Lower lobe of right lung (tissue), 2 donors: ENCODE measurements at regions not wholly inside any gene's neighbourhood (a gene's known extent, or its start where the extent isn't known, plus 50 kb on each side); places are given as distances from the start of the nearest gene placed in this dataset.

Experiments used
- ATAC-seq, 2 donors: fragments of 200-7000 bp; cut with Tn5 transposase; one replicate each; pipeline ENCODE4 v1.9.1; 2020 to 2022; ENCODE audit warnings: mild to moderate bottlenecking in 2 of 2, moderate library complexity in 2 of 2
- DNase-seq: peaks from one replicate; pipeline ENCODE4 v3.0.0-alpha.2; 2020
- H3K27ac ChIP-seq: fragments of 200-600 bp; one replicate; pipeline ENCODE4 v1.8.0; 2022
- H3K27me3 ChIP-seq: fragments of 200-600 bp; one replicate; pipeline ENCODE4 v1.8.0; 2022; ENCODE audit warnings: low read depth
- H3K36me3 ChIP-seq: fragments of 200-600 bp; one replicate; pipeline ENCODE4 v1.8.0; 2022; ENCODE audit warnings: mild to moderate bottlenecking
- H3K4me1 ChIP-seq: fragments of 200-600 bp; one replicate; pipeline ENCODE4 v1.8.0; 2022
- H3K4me3 ChIP-seq: fragments of 200-600 bp; one replicate; pipeline ENCODE4 v1.8.0; 2022; ENCODE audit warnings: mild to moderate bottlenecking
- H3K9me3 ChIP-seq: fragments of 200-600 bp; one replicate; pipeline ENCODE4 v1.8.0; 2022
- intact Hi-C: fragments of 100-400 bp; cut with DNase I; formaldehyde crosslinking; loops from one replicate; pipeline ENCODE4 v1.11.0; 2022
- TF ChIP-seq, protein P1 (sequence below): fragments of 200-600 bp; IDR thresholded peaks from one replicate; pipeline ENCODE4 v1.8.0; 2022; ENCODE audit warnings: antibody characterized with exemption, mild to moderate bottlenecking
- donor health status: DM: no; HTN: yes; CAD: no; lungs with severe emphysema.

DNA sequence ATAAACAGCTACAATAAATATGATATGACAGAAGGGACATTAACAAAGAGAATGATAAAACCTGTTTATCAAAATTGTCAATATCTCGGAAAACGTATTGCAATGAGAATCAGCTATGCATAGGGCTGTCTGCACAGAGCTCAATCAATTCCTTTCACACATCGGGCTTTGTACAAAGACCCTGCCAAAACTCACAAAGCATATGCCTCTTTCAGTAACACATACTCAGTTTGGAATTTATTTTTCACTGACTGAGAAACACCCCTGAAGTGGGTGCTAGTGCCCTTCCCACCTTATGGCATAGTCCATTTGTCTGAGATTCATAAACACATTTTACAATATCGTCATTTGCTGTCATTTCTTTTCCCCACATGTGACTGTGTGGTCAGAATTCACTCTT is 815.8 kb upstream of the FAM98A start:
- DNase-seq (no peak), ATAC-seq (no peak)
- H3K36me3 ChIP-seq: no peaks in the 10 kb centered on the region
- no peak overlapping the region for H3K27ac ChIP-seq
- H3K27me3 ChIP-seq: no peaks in the 10 kb centered on the region
- H3K4me3 ChIP-seq: no peak overlapping the region
- no peaks in the 10 kb centered on the region for H3K9me3 ChIP-seq
- no peaks in the 10 kb centered on the region for H3K4me1 ChIP-seq
- intact Hi-C loops: no loop called here
- TF ChIP-seq, protein P1, sequence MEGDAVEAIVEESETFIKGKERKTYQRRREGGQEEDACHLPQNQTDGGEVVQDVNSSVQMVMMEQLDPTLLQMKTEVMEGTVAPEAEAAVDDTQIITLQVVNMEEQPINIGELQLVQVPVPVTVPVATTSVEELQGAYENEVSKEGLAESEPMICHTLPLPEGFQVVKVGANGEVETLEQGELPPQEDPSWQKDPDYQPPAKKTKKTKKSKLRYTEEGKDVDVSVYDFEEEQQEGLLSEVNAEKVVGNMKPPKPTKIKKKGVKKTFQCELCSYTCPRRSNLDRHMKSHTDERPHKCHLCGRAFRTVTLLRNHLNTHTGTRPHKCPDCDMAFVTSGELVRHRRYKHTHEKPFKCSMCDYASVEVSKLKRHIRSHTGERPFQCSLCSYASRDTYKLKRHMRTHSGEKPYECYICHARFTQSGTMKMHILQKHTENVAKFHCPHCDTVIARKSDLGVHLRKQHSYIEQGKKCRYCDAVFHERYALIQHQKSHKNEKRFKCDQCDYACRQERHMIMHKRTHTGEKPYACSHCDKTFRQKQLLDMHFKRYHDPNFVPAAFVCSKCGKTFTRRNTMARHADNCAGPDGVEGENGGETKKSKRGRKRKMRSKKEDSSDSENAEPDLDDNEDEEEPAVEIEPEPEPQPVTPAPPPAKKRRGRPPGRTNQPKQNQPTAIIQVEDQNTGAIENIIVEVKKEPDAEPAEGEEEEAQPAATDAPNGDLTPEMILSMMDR: no peak

DNA sequence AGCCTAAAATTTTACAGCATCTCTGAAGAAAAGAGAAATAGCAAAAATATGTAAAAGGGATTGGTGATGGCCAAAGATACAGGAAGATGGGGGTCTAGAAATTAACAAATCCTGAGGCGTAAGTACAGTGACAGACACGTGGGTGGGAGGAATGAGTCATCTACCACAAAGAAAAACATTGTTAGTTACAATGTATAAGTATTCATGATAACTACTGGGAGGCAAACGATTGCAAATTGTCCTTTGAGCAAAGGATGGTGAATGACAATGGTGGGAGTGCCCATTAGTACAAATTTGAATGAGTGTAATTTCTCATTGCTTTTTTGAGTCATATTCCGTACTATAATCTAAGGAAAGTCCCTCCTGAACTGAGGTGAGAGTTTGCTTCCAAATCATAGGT is 809.0 kb upstream of the FAM98A start:
- no peaks in the 10 kb centered on the region for H3K4me1 ChIP-seq
- no peaks in the 10 kb centered on the region for H3K36me3 ChIP-seq
- TF ChIP-seq, protein P1: no peak
- intact Hi-C loops: no loop called here
- H3K27ac ChIP-seq: no peak overlapping the region
- no peak overlapping the region for H3K4me3 ChIP-seq
- DNase-seq: no peak
- H3K9me3 ChIP-seq: no peaks in the 10 kb centered on the region
- no peak for ATAC-seq
- no peaks in the 10 kb centered on the region for H3K27me3 ChIP-seq

DNA sequence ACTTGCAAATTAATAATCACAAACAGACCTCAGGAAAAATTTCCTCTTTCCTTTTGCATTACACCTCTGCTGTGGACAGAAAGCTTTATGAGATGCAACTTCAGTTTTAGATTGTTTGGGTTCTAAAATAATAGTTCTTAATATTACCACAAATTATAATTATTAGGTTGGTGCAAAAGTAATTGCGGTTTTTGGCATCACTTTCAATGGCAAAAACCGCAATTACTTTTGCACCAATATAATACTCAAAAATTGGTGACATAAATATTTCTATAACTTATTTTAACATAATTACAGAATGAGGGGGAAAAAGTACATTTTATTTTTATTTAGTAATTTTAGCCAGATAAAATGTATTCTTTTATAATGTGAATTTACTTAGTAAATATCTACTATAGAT is 804.4 kb upstream of the FAM98A start:
- no peaks in the 10 kb centered on the region for H3K4me1 ChIP-seq
- DNase-seq (no peak), ATAC-seq (no peak)
- no peaks in the 10 kb centered on the region for H3K9me3 ChIP-seq
- H3K4me3 ChIP-seq: no peak overlapping the region
- H3K27ac ChIP-seq: no peak overlapping the region
- TF ChIP-seq, protein P1: no peak
- H3K27me3 ChIP-seq: no peaks in the 10 kb centered on the region
- intact Hi-C loops: no loop called here
- H3K36me3 ChIP-seq: no peaks in the 10 kb centered on the region

DNA sequence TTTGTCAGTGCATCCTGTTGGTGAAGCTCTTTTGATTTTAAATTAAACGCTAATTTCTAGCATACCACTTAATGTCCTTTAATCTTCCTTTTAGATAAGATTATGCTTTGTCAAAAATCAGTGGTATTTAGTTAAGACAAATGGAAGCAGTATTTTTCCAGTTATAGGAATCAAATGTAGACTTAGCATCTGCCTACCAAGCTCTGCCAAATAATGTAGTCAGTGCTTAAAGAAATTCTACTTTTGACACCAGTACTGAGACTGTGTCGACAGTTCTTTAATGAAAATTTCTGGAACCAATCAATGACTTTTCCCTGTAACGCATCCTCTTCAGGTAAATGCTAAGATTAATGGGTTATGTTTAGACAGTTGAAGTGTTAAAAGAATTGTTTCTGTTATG is 803.3 kb upstream of the FAM98A start:
- no peak overlapping the region for H3K27ac ChIP-seq
- no peaks in the 10 kb centered on the region for H3K36me3 ChIP-seq
- no peak overlapping the region for H3K4me3 ChIP-seq
- ATAC-seq: no peak
- H3K4me1 ChIP-seq: no peaks in the 10 kb centered on the region
- H3K27me3 ChIP-seq: no peaks in the 10 kb centered on the region
- no peak for DNase-seq
- intact Hi-C loops: no loop called here
- no peaks in the 10 kb centered on the region for H3K9me3 ChIP-seq
- TF ChIP-seq, protein P1: no peak

DNA sequence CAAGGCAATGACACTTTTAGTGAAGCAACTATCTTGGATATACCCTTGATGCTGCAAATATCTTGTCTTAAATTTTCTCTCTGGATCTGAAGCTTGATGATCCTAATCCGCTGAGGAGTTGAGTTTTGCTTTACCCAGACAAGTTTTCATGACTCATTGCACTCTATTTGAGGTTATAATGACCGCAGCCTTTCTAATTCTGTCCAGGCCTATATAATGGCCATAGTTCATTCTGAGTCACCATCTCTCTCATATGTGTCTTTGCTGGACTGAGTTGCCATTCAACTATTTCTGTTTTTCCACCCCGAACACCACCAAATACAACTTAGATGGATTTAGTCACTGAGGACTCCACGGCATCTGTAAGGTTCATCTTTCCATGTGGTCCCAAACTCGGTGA is 802.1 kb upstream of the FAM98A start:
- TF ChIP-seq, protein P1: no peak
- ATAC-seq (no peak), DNase-seq (no peak)
- intact Hi-C loops: no loop called here
- no peak overlapping the region for H3K27ac ChIP-seq
- no peaks in the 10 kb centered on the region for H3K4me1 ChIP-seq
- H3K27me3 ChIP-seq: no peaks in the 10 kb centered on the region
- H3K9me3 ChIP-seq: no peaks in the 10 kb centered on the region
- H3K4me3 ChIP-seq: no peak overlapping the region
- H3K36me3 ChIP-seq: no peaks in the 10 kb centered on the region

DNA sequence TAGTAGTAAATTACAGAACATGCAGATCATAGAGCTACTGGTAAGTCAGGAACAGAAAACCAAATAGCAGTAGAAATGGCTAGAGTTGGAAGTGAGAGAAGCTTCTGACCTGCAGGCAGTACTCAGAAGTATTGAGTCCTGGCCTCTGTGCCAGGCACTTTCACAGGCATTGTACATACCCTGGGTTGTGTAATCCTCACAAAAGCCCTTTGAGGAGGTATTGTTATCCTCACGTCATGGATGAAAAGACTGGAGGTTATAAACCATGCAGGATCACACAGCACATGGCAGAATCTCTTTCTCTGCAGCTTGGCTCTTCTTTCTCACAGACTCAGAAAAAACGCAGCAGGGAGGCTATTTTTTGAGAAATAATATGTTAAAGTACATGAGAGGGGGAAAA is 789.3 kb upstream of the FAM98A start:
- TF ChIP-seq, protein P1: no peak
- intact Hi-C loops: no loop called here
- ATAC-seq: no peak

More for the DNA sequence above, 789.3 kb upstream of the FAM98A start:
- Histone ChIP-seq H3K27ac (no peak overlapping the region), H3K27me3 (no peaks in the 10 kb centered on the region), H3K4me1 (no peaks in the 10 kb centered on the region), H3K36me3 (no peaks in the 10 kb centered on the region), H3K9me3 (no peaks in the 10 kb centered on the region), H3K4me3 (no peak overlapping the region)
- no peak for DNase-seq
